ENCODE measurements at regions not wholly inside any gene's neighbourhood (a gene's known extent, or its start where the extent isn't known, plus 50 kb on each side); places are given as distances from the start of the nearest gene placed in this dataset.
"Not testable (repeated sequence)": the region's sequence is repeated elsewhere in the genome, so short reads cannot be mapped to it uniquely, and the experiment has no call there.

- peak; percentile 19 to 30 for ATAC-seq
These were observed 117.0 kb downstream of the KCNRG start for GRCh38 chr13:50131920-50132903.

GRCh38 chr13:50132904-50133357, 117.7 kb downstream of the KCNRG start:
- ATAC-seq, result no peak

GRCh38 chr13:50133358-50133953, 118.2 kb downstream of the KCNRG start:
- ATAC-seq, result no peak

DNA sequence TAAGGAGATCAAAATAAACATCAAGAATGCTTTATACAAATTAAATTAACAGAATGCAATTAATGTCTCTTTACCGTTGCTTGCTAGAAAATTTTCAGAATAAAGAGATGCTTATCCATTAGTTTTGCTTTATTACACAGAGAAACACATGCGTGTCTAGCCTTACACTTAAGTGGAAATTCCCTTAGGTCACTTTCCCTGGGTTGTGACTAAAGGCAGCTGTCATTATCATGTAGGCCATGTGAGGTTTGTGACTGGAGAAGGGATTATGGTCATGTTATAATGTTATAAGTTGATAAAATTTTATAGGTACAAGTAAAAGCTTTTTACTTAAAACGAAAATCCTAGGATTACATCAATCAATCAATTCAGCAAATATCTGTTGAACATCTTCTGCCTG, 121.0 kb downstream of the KCNRG start:
- no peak for ATAC-seq

GRCh38 chr13:50136678-50137077, 121.4 kb downstream of the KCNRG start:
- ATAC-seq, result no peak

- not testable (repeated sequence) for ATAC-seq
These were observed 124.2 kb downstream of the KCNRG start for GRCh38 chr13:50139435-50139934.

- ATAC-seq, result peak; percentile 72 to 87
These were observed 124.9 kb downstream of the KCNRG start for GRCh38 chr13:50140153-50140552.

DNA sequence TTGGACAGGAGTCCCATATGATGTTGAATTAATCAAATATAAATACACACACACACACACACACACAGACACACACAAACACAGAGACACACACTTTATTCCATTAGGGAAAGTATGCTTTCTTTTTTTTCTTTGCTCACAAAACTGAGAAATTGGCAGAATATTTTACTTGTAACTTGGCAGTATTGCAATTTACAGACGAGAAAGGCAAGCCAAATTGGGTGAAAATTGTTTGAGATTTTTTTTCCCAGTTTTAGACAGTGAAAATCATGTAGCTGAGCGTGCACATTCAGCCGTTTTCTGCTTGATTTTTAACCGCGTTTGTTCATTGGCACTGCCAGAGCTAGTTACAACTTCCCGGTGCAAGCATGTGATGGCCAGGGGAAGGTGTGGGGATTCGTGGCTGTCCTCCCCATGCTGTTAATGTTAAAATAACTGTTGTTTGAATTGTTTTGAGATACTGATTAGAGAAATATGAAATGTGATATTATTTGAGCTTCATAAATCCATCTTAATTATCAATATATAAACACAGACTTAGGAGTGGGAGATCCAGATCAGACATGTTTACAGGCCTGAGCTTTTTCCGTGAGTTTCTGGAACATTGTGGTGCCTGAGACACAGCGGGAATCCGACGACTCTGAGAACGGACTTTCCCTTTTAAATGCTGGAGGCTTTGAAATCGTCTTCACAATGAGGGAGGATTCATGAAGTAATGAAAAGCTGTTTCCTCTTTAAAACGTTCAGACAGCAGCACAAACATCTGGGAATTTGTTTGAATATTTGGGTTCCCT, 125.5 kb downstream of the KCNRG start:
- ATAC-seq, result no peak

DNA sequence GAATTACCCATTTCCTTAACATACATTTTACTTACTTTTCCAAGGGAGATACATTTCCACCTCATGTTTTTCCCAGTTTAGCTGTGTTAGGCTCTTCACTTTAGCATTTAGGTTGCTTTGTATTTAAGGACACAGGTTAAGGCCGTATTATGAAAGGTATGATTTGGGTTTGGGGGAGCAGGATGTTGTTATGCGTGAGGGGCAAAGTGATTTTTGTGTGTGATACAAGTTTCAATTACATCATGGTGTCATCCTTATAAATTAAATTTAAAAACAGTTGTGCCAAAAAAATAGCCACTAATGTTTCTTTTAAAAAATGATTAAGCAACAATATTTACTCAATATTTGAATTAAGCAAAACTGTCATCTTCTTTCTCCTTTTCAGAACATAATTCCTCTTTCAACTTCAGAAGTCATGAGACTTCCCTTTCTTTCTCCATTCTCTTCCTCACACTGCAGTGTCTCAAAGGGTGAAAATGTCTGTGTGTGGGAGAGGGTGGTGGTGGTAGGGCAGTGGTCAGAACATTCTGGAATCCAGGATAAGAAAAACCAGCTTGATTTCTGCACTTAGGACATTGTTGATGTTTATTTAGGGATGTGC, 126.2 kb downstream of the KCNRG start:
- no peak for ATAC-seq

GRCh38 chr13:50144246-50145160, 129.3 kb downstream of the KCNRG start:
- peak in 1 of 2 donors; percentile 27 for ATAC-seq

- no peak for ATAC-seq
These were observed 134.0 kb downstream of the KCNRG start for GRCh38 chr13:50149214-50149613.

DNA sequence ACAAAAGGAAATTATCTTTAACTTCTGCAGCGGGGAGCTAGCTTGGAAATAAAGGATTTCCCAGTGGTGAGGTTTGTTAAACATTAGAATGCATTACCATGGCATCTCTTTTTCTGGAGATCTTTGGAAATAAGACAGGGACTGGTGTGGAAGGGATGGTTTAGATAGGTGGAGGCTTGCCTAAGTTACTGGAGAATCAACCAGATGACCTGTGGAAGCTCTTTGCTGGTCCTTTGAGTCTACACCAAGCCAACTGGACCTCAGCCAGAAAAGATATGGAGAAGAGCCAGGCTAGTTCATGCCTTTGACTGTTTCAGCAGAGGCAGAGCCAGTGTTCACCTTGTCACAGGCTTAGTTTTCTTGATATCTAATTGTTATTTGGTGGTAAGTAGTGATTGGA, 134.7 kb downstream of the KCNRG start:
- ATAC-seq, result no peak

GRCh38 chr13:50152224-50152623, 137.0 kb downstream of the KCNRG start:
- ATAC-seq, result peak; percentile 51 to 64

DNA sequence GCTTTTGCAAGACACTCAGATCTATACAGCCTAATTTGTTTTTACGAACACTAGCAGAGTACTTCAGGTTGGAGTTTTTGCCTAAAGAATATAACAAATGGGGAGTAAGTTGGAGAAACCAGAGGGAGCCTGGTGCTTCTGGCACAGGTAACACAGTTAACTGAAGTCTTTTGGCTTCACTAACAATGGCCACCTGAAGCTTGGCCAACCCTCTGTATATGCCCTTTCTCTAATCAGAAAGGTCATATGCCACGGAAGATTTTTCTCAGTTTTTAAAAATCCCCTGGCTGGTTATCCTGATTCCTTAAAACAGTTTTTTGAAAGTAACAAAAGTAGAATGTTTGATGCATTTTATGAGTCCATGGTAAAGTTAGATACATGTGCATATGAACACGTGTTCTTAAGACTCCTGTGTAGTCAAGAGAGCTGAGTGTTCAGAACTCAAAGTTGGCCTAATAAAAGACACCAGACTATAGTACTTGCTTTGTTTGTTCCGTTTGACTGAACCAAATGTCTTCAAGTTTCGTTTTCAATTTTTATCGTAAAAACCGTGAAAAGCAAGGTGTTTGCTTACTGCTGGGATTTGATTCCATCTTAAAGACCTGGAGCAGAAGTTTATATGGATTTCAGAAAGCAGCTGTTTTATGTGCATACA, 137.5 kb downstream of the KCNRG start:
- no peak for ATAC-seq

GRCh38 chr13:50153401-50153800, 138.2 kb downstream of the KCNRG start:
- no peak for ATAC-seq

DNA sequence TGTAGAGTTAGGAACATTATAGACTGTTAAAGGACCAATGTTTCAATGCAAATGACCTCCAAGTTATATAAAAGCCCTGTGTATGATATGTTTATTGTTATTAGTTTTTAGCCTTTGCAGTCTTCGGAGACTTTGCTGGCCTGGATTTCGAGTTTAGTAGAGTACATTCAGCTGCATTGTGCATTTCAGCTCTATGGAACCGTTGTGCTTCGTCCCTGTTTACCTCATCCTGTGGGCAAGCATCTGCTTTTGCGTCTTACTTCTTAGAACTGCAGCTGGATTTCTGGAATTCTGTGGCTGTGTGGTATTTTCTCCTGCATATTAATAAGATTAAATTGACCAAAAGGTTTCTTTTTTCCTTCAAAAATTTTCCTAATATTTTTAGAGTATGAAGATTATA, 138.6 kb downstream of the KCNRG start:
- no peak for ATAC-seq

DNA sequence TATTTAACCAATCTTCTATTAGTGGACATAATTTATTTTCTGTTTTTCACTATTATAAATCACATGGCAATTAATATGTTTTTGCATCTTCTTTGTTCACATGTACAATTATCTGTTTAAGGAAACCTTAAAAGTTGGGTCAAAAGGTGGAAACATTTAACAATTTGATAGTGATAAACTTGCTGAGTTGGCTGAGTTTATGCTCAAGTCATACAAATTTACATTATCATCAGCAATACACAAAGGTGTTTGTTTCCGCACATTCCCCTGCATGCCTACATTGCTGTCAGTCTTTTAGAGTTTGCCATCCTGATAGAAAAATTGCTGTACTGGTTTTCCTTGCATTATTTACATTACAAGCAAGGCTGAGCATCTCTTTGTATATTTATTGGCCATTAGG, 139.5 kb downstream of the KCNRG start:
- no peak for ATAC-seq

GRCh38 chr13:50156140-50156539, 140.9 kb downstream of the KCNRG start:
- no peak for ATAC-seq

- ATAC-seq, result no peak
These were observed 141.4 kb downstream of the KCNRG start for GRCh38 chr13:50156561-50157127.

GRCh38 chr13:50158385-50159165, 143.3 kb downstream of the KCNRG start:
- no peak for ATAC-seq
